ENCODE measurements at regions not wholly inside any gene's neighbourhood (a gene's known extent, or its start where the extent isn't known, plus 50 kb on each side); places are given as distances from the start of the nearest gene placed in this dataset.

DNA sequence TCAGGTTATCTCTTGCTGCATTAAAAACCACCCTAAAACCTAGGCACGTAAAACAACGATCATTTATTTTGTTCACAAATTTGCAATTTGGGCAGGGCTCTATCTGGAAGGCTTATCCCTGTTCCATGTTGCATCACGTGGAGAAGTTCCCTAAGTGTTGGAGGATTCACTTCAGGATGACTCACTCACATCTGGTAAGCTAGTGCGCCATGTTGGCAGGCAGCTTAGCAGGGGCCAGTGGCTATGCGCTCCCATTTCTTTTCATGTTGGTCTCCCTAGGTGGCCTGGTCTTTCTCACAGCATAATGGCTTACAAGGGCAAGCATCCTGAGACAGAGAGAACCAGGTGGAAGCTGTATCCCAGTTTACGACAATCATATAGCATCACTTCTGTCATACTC lies 226.8 kb downstream of the BLID start:
- Histone ChIP-seq H3K79me2 (ENCODE audit: insufficient read depth, low read length) (no peaks in the 10 kb centered on the region), H3K4me2 (ENCODE audit: insufficient read depth, low read length) (no peak overlapping the region), H4K20me1 (ENCODE audit: insufficient read depth, low read length) (no peaks in the 10 kb centered on the region), H3K4me1 (ENCODE audit: insufficient read depth, low read length) (peaks cover 42% of the 10 kb centered on the region), H3K9me3 (ENCODE audit: low read depth, low read length) (no peaks in the 10 kb centered on the region), H2AFZ (ENCODE audit: low read length) (no peak overlapping the region), H3K36me3 (ENCODE audit: insufficient read depth, low read length) (no peaks in the 10 kb centered on the region), H3K27me3 (ENCODE audit: insufficient read depth, low read length) (no peaks in the 10 kb centered on the region), H3K27ac (ENCODE audit: low read depth, low read length) (no peak overlapping the region), H3K4me3 (ENCODE audit: insufficient read depth, low read length) (no peak overlapping the region)
- TF ChIP-seq, protein P1, sequence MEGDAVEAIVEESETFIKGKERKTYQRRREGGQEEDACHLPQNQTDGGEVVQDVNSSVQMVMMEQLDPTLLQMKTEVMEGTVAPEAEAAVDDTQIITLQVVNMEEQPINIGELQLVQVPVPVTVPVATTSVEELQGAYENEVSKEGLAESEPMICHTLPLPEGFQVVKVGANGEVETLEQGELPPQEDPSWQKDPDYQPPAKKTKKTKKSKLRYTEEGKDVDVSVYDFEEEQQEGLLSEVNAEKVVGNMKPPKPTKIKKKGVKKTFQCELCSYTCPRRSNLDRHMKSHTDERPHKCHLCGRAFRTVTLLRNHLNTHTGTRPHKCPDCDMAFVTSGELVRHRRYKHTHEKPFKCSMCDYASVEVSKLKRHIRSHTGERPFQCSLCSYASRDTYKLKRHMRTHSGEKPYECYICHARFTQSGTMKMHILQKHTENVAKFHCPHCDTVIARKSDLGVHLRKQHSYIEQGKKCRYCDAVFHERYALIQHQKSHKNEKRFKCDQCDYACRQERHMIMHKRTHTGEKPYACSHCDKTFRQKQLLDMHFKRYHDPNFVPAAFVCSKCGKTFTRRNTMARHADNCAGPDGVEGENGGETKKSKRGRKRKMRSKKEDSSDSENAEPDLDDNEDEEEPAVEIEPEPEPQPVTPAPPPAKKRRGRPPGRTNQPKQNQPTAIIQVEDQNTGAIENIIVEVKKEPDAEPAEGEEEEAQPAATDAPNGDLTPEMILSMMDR (IDR thresholded peaks at IDR 0.05; ENCODE audit: extremely low read depth, low read depth, low read length), result no peak
- no peak for DNase-seq (ENCODE audit: insufficient read length, low spot score, missing footprints)

DNA sequence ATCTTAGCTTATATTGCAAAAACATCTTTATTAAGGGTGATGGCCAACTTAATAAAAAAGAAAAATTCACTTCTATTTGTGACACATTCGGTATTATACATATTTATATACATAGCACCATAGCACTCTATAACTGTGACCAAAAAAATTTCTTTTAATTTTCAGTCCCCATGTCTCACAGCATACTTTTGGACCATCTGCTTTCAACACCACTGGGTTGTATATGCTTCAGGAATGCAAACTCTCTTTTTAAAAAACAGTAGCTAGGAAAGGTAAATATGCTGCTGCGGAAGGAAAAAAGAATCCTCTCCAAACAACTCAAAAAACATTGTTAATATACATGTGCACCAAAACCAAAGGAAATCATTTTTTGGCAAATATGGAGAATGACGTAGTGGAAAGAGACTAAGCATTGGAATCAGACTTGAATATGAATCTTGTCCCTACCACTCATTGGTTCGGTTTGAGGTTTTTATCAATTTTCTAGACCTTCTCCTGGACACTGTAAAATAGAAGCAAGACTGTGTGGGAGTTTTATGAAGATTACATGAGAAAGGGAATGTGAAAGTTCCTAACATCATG lies 227.9 kb downstream of the BLID start:
- Histone ChIP-seq H4K20me1 (ENCODE audit: insufficient read depth, low read length) (no peaks in the 10 kb centered on the region), H2AFZ (ENCODE audit: low read length) (no peak overlapping the region), H3K4me3 (ENCODE audit: insufficient read depth, low read length) (no peak overlapping the region), H3K4me1 (ENCODE audit: insufficient read depth, low read length) (peaks cover 37% of the 10 kb centered on the region), H3K79me2 (ENCODE audit: insufficient read depth, low read length) (no peaks in the 10 kb centered on the region), H3K27me3 (ENCODE audit: insufficient read depth, low read length) (no peaks in the 10 kb centered on the region), H3K36me3 (ENCODE audit: insufficient read depth, low read length) (no peaks in the 10 kb centered on the region), H3K9me3 (ENCODE audit: low read depth, low read length) (no peaks in the 10 kb centered on the region), H3K4me2 (ENCODE audit: insufficient read depth, low read length) (no peak overlapping the region), H3K27ac (ENCODE audit: low read depth, low read length) (no peak overlapping the region)
- DNase-seq (ENCODE audit: insufficient read length, low spot score, missing footprints), result no peak
- TF ChIP-seq, protein P1 (IDR thresholded peaks at IDR 0.05; ENCODE audit: extremely low read depth, low read depth, low read length), result no peak

DNA sequence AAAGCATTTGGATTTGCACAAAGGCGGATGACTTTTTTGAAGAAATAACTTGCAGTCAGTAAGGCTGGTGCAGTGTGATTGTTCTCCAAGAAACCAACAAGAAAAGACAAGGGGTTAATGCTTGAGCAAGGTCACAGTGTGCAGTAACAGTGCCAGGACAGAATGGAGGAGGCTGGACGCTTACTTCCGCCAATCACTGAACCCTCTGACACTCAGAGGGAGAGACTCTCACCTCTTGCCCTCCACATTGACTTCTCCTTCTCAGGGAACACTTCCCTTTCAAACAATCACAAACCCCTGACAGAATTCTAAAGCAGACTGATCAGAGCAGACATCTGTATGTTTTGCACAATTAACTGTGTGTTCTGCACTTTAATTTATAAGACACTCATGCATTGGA lies 228.4 kb downstream of the BLID start:
- DNase-seq (ENCODE audit: insufficient read length, low spot score, missing footprints), result no peak
- H2AFZ ChIP-seq (ENCODE audit: low read length), result no peak overlapping the region
- no peak overlapping the region for H3K4me3 ChIP-seq (ENCODE audit: insufficient read depth, low read length)
- peaks cover 32% of the 10 kb centered on the region for H3K4me1 ChIP-seq (ENCODE audit: insufficient read depth, low read length)
- no peak overlapping the region for H3K27ac ChIP-seq (ENCODE audit: low read depth, low read length)
- H4K20me1 ChIP-seq (ENCODE audit: insufficient read depth, low read length), result no peaks in the 10 kb centered on the region
- no peaks in the 10 kb centered on the region for H3K79me2 ChIP-seq (ENCODE audit: insufficient read depth, low read length)
- no peaks in the 10 kb centered on the region for H3K36me3 ChIP-seq (ENCODE audit: insufficient read depth, low read length)
- no peak overlapping the region for H3K4me2 ChIP-seq (ENCODE audit: insufficient read depth, low read length)
- TF ChIP-seq, protein P1 (IDR thresholded peaks at IDR 0.05; ENCODE audit: extremely low read depth, low read depth, low read length), result no peak
- no peaks in the 10 kb centered on the region for H3K27me3 ChIP-seq (ENCODE audit: insufficient read depth, low read length)
- H3K9me3 ChIP-seq (ENCODE audit: low read depth, low read length), result no peaks in the 10 kb centered on the region

GRCh38 chr11:121886996-121887395 lies 229.0 kb downstream of the BLID start:
- H3K4me1 ChIP-seq (ENCODE audit: insufficient read depth, low read length), result peaks cover 27% of the 10 kb centered on the region
- H3K27me3 ChIP-seq (ENCODE audit: insufficient read depth, low read length), result no peaks in the 10 kb centered on the region
- H3K4me3 ChIP-seq (ENCODE audit: insufficient read depth, low read length), result no peak overlapping the region
- no peak overlapping the region for H3K27ac ChIP-seq (ENCODE audit: low read depth, low read length)
- H4K20me1 ChIP-seq (ENCODE audit: insufficient read depth, low read length), result no peaks in the 10 kb centered on the region
- H3K36me3 ChIP-seq (ENCODE audit: insufficient read depth, low read length), result no peaks in the 10 kb centered on the region
- TF ChIP-seq, protein P1 (IDR thresholded peaks at IDR 0.05; ENCODE audit: extremely low read depth, low read depth, low read length), result no peak
- DNase-seq (ENCODE audit: insufficient read length, low spot score, missing footprints), result no peak
- H2AFZ ChIP-seq (ENCODE audit: low read length), result no peak overlapping the region
- H3K4me2 ChIP-seq (ENCODE audit: insufficient read depth, low read length), result no peak overlapping the region
- H3K9me3 ChIP-seq (ENCODE audit: low read depth, low read length), result no peaks in the 10 kb centered on the region
- no peaks in the 10 kb centered on the region for H3K79me2 ChIP-seq (ENCODE audit: insufficient read depth, low read length)
